Keratinocyte (primary cell): ENCODE measurements at regions not wholly inside any gene's neighbourhood (a gene's known extent, or its start where the extent isn't known, plus 50 kb on each side); places are given as distances from the start of the nearest gene placed in this dataset.

Experiments used
- DNase-seq: peaks from one replicate; pipeline ENCODE4 v3.0.0-alpha.2; 2011; ENCODE audit warnings: low read depth, missing footprints, low spot score
- FAIRE-seq: peaks from 2 replicates; lab custom pipeline; 2011; peaks lifted over from hg19 to GRCh38; lab: Jason Lieb, UNC
- H2AFZ ChIP-seq: 2 replicates; pipeline ENCODE4 v1.6.0; 2012; ENCODE audit warnings: low read length, control low read depth, inconsistent platforms; ENCODE audit not compliant: control insufficient read depth
- H3K27ac ChIP-seq: 2 replicates; pipeline ENCODE4 v1.5.1; 2011; ENCODE audit warnings: low read length; ENCODE audit not compliant: control insufficient read depth, insufficient read depth
- H3K27me3 ChIP-seq: 3 replicates; pipeline ENCODE4 v1.6.0; 2011; ENCODE audit warnings: low read length; ENCODE audit not compliant: control insufficient read depth, insufficient read depth; ENCODE audit errors: extremely low read depth
- H3K36me3 ChIP-seq, 2 experiments: 2 replicates in 1 of 2; 3 replicates in 1 of 2; pipeline ENCODE4 v1.5.1; 2011; ENCODE audit warnings: low read length in 2 of 2, mild to moderate bottlenecking in 1 of 2; ENCODE audit not compliant: control insufficient read depth in 2 of 2, insufficient read depth in 2 of 2; ENCODE audit errors: extremely low read depth in 1 of 2
- H3K4me1 ChIP-seq: 3 replicates; pipeline ENCODE4 v1.5.1; 2011; ENCODE audit warnings: low read length; ENCODE audit not compliant: control insufficient read depth, insufficient read depth; ENCODE audit errors: extremely low read depth
- H3K4me2 ChIP-seq: 3 replicates; pipeline ENCODE4 v1.6.0; 2011; ENCODE audit warnings: low read depth, low read length; ENCODE audit not compliant: control insufficient read depth, insufficient read depth; ENCODE audit errors: extremely low read depth
- H3K4me3 ChIP-seq, 3 experiments: fragments of 200-600 bp in 1 of 3; sonication (generic) in 1 of 3; 2 replicates in 2 of 3; 3 replicates in 1 of 3; pipeline ENCODE4 v1.5.1; 2011 to 2016; ENCODE audit warnings: low read length in 3 of 3, mild to moderate bottlenecking in 3 of 3, control low read depth in 2 of 3, inconsistent platforms in 1 of 3, low read depth in 1 of 3, mixed read lengths in 1 of 3, mixed run types in 1 of 3, moderate library complexity in 1 of 3; ENCODE audit not compliant: control insufficient read depth in 2 of 3, insufficient read depth in 2 of 3; ENCODE audit errors: extremely low read depth in 1 of 3
- H3K79me2 ChIP-seq: 2 replicates; pipeline ENCODE4 v1.6.0; 2012; ENCODE audit warnings: low read length; ENCODE audit not compliant: control insufficient read depth, insufficient read depth
- H3K9ac ChIP-seq: 3 replicates; pipeline ENCODE4 v1.6.0; 2011; ENCODE audit warnings: low read length; ENCODE audit not compliant: control insufficient read depth, insufficient read depth; ENCODE audit errors: extremely low read depth
- H3K9me1 ChIP-seq: 3 replicates; pipeline ENCODE4 v1.6.0; 2011; ENCODE audit warnings: low read length; ENCODE audit not compliant: control insufficient read depth, insufficient read depth; ENCODE audit errors: extremely low read depth
- H3K9me3 ChIP-seq: 2 replicates; pipeline ENCODE4 v1.5.1; 2012; ENCODE audit warnings: low read depth, low read length; ENCODE audit not compliant: control insufficient read depth
- H4K20me1 ChIP-seq: 3 replicates; pipeline ENCODE4 v1.6.0; 2011; ENCODE audit warnings: low read length; ENCODE audit not compliant: control insufficient read depth, insufficient read depth; ENCODE audit errors: extremely low read depth
- CTCF ChIP-seq, 3 experiments: IDR thresholded peaks in 1 of 3; conservative IDR thresholded peaks in 1 of 3; optimal IDR thresholded peaks in 1 of 3; 2 replicates in 2 of 3; 3 replicates in 1 of 3; pipeline versions ENCODE3 to v1.5.1; 2011; ENCODE audit warnings: low read length in 3 of 3, mild to moderate bottlenecking in 3 of 3, moderate library complexity in 2 of 3, control low read depth in 1 of 3, inconsistent platforms in 1 of 3; ENCODE audit not compliant: insufficient read depth in 2 of 3; ENCODE audit errors: extremely low read depth in 1 of 3
- EZH2 ChIP-seq: IDR thresholded peaks from one replicate; pipeline ENCODE4 v1.6.1; 2012; ENCODE audit warnings: inconsistent platforms, mild to moderate bottlenecking, low read length, moderate library complexity
- dilution Hi-C: fragments of 300-500 bp; cut with MboI; formaldehyde crosslinking; loops from one replicate; pipeline ENCODE4 v1.7.0; 2020; ENCODE audit warnings: low sequenced_read_pairs; ENCODE audit not compliant: extremely low pct_ligation_motif_present

- no peak overlapping the region for H3K4me3 ChIP-seq
- DNase-seq = no peak
- H4K20me1 ChIP-seq = no peaks in the 10 kb centered on the region
- no peaks in the 10 kb centered on the region for H3K27me3 ChIP-seq
- H3K9ac ChIP-seq = no peak overlapping the region
- dilution Hi-C loops = no loop called here
- no peaks in the 10 kb centered on the region for H3K9me1 ChIP-seq
- no peak for FAIRE-seq
- H3K4me2 ChIP-seq = no peak overlapping the region
- peaks cover 7% of the 10 kb centered on the region for H3K4me1 ChIP-seq
- no peaks in the 10 kb centered on the region for H3K9me3 ChIP-seq
- no peak overlapping the region for H3K27ac ChIP-seq
- H3K79me2 ChIP-seq = no peaks in the 10 kb centered on the region
- H2AFZ ChIP-seq = no peak overlapping the region
- TF ChIP-seq CTCF (optimal IDR thresholded peaks at IDR 0.05 in 1 of 3, IDR thresholded peaks at IDR 0.05 in 1 of 3, conservative IDR thresholded peaks at IDR 0.05 in 1 of 3; ENCODE audit: extremely low read depth in 1 of 3, insufficient read depth in 2 of 3, low read length in 3 of 3) (no peak), EZH2 (no peak)
- H3K36me3 ChIP-seq = no peaks in the 10 kb centered on the region
Observed at GRCh38 chr6:836276-836853, 143.4 kb upstream of the EXOC2 start.

GRCh38 chr6:835476-836160, 142.7 kb upstream of the EXOC2 start:
- Histone ChIP-seq H3K9me3 (no peaks in the 10 kb centered on the region), H2AFZ (no peak overlapping the region), H3K4me1 (peaks cover 7% of the 10 kb centered on the region), H3K27me3 (no peaks in the 10 kb centered on the region), H3K36me3 (no peaks in the 10 kb centered on the region), H3K9ac (no peak overlapping the region), H3K27ac (no peak overlapping the region), H4K20me1 (no peaks in the 10 kb centered on the region), H3K9me1 (no peaks in the 10 kb centered on the region), H3K4me3 (no peak overlapping the region), H3K79me2 (no peaks in the 10 kb centered on the region), H3K4me2 (no peak overlapping the region)
- DNase-seq = no peak
- dilution Hi-C loops = no loop called here
- no peak for FAIRE-seq
- no peak for TF ChIP-seq EZH2
- TF ChIP-seq CTCF (optimal IDR thresholded peaks at IDR 0.05 in 1 of 3, IDR thresholded peaks at IDR 0.05 in 1 of 3, conservative IDR thresholded peaks at IDR 0.05 in 1 of 3; ENCODE audit: extremely low read depth in 1 of 3, insufficient read depth in 2 of 3, low read length in 3 of 3) = no peak
